SK-N-SH treated with all-trans-retinoic acid at 6 μM for 48 hours (cell line): ENCODE measurements at regions not wholly inside any gene's neighbourhood (a gene's known extent, or its start where the extent isn't known, plus 50 kb on each side); places are given as distances from the start of the nearest gene placed in this dataset.

Experiments
- ATAC-seq: fragments of 200-7000 bp; cut with Tn5 transposase; 3 replicates; pipeline ENCODE4 v1.9.1; 2020; ENCODE audit warnings: mild to moderate bottlenecking, moderate library complexity
- ARNTL ChIP-seq: fragments of 450-650 bp; formaldehyde crosslinking; IDR thresholded peaks from 2 replicates; pipeline ENCODE4 v1.5.0; 2020; ENCODE audit warnings: low read depth, mild to moderate bottlenecking, moderate library complexity, borderline replicate concordance
- BACH2 ChIP-seq: fragments of 250-450 bp; sonication (Bioruptor Pico); IDR thresholded peaks from 2 replicates; pipeline ENCODE4 v1.9.0; 2021; ENCODE audit warnings: mild to moderate bottlenecking, borderline replicate concordance
- CSDC2 ChIP-seq: fragments of 250-450 bp; sonication (Bioruptor Pico); IDR thresholded peaks from 2 replicates; pipeline ENCODE4 v1.5.0; 2020; ENCODE audit warnings: mild to moderate bottlenecking, moderate library complexity
- ESRRG ChIP-seq: fragments of 250-450 bp; sonication (Bioruptor Pico); IDR thresholded peaks from 2 replicates; pipeline ENCODE4 v1.6.1; 2021; ENCODE audit warnings: mild to moderate bottlenecking
- OSR1 ChIP-seq: fragments of 250-450 bp; sonication (Bioruptor Pico); IDR thresholded peaks from 2 replicates; pipeline ENCODE4 v1.8.0; 2022; ENCODE audit warnings: moderate library complexity, mild to moderate bottlenecking, inconsistent platforms
- PPARA ChIP-seq: fragments of 250-450 bp; sonication (Bioruptor Pico); IDR thresholded peaks from 2 replicates; pipeline ENCODE4 v1.5.0; 2020; ENCODE audit warnings: mild to moderate bottlenecking, borderline replicate concordance
- RARB ChIP-seq: fragments of 250-450 bp; sonication (Bioruptor Pico); IDR thresholded peaks from 2 replicates; pipeline ENCODE4 v1.8.0; 2021; ENCODE audit warnings: mild to moderate bottlenecking, moderate library complexity
- SNAI2 ChIP-seq: fragments of 250-450 bp; sonication (Bioruptor Pico); IDR thresholded peaks from 2 replicates; pipeline ENCODE4 v1.5.0; 2020; ENCODE audit warnings: mild to moderate bottlenecking, moderate library complexity
- TCF4 ChIP-seq: fragments of 250-450 bp; sonication (Bioruptor Pico); IDR thresholded peaks from 2 replicates; pipeline ENCODE4 v1.8.0; 2021; ENCODE audit warnings: mild to moderate bottlenecking, moderate library complexity, borderline replicate concordance
- ZC3H10 ChIP-seq: fragments of 250-450 bp; sonication (Bioruptor Pico); IDR thresholded peaks from 2 replicates; pipeline ENCODE4 v1.5.1; 2021; ENCODE audit warnings: mild to moderate bottlenecking, moderate library complexity
- ZFP3 ChIP-seq: fragments of 250-450 bp; sonication (Bioruptor Pico); IDR thresholded peaks from 2 replicates; pipeline ENCODE4 v1.5.0; 2020; ENCODE audit warnings: mild to moderate bottlenecking, moderate library complexity
- ZFP30 ChIP-seq: fragments of 450-650 bp; formaldehyde crosslinking; IDR thresholded peaks from 2 replicates; pipeline ENCODE4 v1.5.0; 2022; ENCODE audit warnings: mild to moderate bottlenecking, moderate library complexity
- ZNF565 ChIP-seq: fragments of 450-650 bp; formaldehyde crosslinking; conservative IDR thresholded peaks from 2 replicates; pipeline ENCODE4 v1.5.0; 2020; ENCODE audit warnings: low read depth, mild to moderate bottlenecking, moderate library complexity
- ZNF70 ChIP-seq: fragments of 450-650 bp; formaldehyde crosslinking; IDR thresholded peaks from 2 replicates; pipeline ENCODE4 v1.5.0; 2020; ENCODE audit warnings: mild to moderate bottlenecking, moderate library complexity
- ZNF8 ChIP-seq: fragments of 450-650 bp; formaldehyde crosslinking; IDR thresholded peaks from 2 replicates; pipeline ENCODE4 v1.5.0; 2020; ENCODE audit warnings: mild to moderate bottlenecking, moderate library complexity
- TF ChIP-seq, protein P1 (sequence below): fragments of 250-450 bp; sonication (Bioruptor Pico); IDR thresholded peaks from 2 replicates; pipeline ENCODE4 v1.5.1; 2021; ENCODE audit warnings: mild to moderate bottlenecking, moderate library complexity
- TF ChIP-seq, protein P2 (sequence below): fragments of 250-450 bp; sonication (Bioruptor Pico); IDR thresholded peaks from 2 replicates; pipeline ENCODE4 v1.8.0; 2021; ENCODE audit warnings: low read depth, mild to moderate bottlenecking, moderate library complexity, borderline replicate concordance
- TF ChIP-seq, protein P3 (sequence below): fragments of 250-450 bp; sonication (Bioruptor Pico); IDR thresholded peaks from 2 replicates; pipeline ENCODE4 v1.5.1; 2020; ENCODE audit warnings: low read depth, mild to moderate bottlenecking, moderate library complexity
- TF ChIP-seq, protein P4 (sequence below): fragments of 250-450 bp; sonication (Bioruptor Pico); IDR thresholded peaks from 2 replicates; pipeline ENCODE4 v1.8.0; 2020; ENCODE audit warnings: mild to moderate bottlenecking, moderate library complexity, borderline replicate concordance

DNA sequence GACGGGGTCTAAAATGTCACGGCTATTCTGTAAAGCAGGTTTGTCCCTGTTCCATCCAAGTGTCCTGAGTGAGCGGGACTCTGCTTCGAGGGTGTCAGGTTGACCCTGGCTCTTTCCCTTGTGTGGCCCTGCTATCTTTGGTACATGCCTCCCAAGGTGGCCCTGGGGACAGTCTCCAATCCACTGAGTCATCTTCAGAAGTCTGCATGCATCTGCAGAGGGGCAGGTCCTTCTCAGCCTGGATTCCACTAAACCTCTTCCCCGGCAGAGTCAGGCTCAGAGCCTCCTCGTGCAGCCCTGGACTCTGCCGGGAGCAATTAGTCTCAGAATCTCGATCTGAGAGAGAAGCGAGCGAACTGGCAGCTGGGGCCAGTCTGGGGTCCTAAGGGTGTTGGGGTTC, 50.1 kb upstream of the KCNJ15 start:
- ATAC-seq = no peak
- TF ChIP-seq ZFP30 (CRISPR knock-in tag) = no peak
- TF ChIP-seq, protein P1, sequence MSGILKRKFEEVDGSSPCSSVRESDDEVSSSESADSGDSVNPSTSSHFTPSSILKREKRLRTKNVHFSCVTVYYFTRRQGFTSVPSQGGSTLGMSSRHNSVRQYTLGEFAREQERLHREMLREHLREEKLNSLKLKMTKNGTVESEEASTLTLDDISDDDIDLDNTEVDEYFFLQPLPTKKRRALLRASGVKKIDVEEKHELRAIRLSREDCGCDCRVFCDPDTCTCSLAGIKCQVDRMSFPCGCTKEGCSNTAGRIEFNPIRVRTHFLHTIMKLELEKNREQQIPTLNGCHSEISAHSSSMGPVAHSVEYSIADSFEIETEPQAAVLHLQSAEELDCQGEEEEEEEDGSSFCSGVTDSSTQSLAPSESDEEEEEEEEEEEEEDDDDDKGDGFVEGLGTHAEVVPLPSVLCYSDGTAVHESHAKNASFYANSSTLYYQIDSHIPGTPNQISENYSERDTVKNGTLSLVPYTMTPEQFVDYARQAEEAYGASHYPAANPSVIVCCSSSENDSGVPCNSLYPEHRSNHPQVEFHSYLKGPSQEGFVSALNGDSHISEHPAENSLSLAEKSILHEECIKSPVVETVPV (CRISPR knock-in tag) = no peak
- no peak for TF ChIP-seq TCF4 (CRISPR knock-in tag)
- TF ChIP-seq ARNTL (CRISPR knock-in tag) = no peak
- TF ChIP-seq ZNF565 (CRISPR knock-in tag) = no peak
- TF ChIP-seq, protein P2, sequence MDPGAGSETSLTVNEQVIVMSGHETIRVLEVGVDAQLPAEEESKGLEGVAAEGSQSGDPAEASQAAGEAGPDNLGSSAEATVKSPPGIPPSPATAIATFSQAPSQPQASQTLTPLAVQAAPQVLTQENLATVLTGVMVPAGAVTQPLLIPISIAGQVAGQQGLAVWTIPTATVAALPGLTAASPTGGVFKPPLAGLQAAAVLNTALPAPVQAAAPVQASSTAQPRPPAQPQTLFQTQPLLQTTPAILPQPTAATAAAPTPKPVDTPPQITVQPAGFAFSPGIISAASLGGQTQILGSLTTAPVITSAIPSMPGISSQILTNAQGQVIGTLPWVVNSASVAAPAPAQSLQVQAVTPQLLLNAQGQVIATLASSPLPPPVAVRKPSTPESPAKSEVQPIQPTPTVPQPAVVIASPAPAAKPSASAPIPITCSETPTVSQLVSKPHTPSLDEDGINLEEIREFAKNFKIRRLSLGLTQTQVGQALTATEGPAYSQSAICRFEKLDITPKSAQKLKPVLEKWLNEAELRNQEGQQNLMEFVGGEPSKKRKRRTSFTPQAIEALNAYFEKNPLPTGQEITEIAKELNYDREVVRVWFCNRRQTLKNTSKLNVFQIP (CRISPR knock-in tag) = no peak
- TF ChIP-seq ESRRG (CRISPR knock-in tag) = no peak
- no peak for TF ChIP-seq SNAI2 (CRISPR knock-in tag)
- TF ChIP-seq CSDC2 (CRISPR knock-in tag) = no peak
- TF ChIP-seq, protein P3, sequence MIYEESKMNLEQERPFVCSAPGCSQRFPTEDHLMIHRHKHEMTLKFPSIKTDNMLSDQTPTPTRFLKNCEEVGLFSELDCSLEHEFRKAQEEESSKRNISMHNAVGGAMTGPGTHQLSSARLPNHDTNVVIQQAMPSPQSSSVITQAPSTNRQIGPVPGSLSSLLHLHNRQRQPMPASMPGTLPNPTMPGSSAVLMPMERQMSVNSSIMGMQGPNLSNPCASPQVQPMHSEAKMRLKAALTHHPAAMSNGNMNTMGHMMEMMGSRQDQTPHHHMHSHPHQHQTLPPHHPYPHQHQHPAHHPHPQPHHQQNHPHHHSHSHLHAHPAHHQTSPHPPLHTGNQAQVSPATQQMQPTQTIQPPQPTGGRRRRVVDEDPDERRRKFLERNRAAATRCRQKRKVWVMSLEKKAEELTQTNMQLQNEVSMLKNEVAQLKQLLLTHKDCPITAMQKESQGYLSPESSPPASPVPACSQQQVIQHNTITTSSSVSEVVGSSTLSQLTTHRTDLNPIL (CRISPR knock-in tag) = no peak
- no peak for TF ChIP-seq ZFP3 (CRISPR knock-in tag)
- TF ChIP-seq ZC3H10 (CRISPR knock-in tag) = no peak
- no peak for TF ChIP-seq OSR1
- TF ChIP-seq ZNF70 = no peak
- no peak for TF ChIP-seq PPARA (CRISPR knock-in tag)
- TF ChIP-seq ZNF8 (CRISPR knock-in tag) = no peak
- TF ChIP-seq, protein P4, sequence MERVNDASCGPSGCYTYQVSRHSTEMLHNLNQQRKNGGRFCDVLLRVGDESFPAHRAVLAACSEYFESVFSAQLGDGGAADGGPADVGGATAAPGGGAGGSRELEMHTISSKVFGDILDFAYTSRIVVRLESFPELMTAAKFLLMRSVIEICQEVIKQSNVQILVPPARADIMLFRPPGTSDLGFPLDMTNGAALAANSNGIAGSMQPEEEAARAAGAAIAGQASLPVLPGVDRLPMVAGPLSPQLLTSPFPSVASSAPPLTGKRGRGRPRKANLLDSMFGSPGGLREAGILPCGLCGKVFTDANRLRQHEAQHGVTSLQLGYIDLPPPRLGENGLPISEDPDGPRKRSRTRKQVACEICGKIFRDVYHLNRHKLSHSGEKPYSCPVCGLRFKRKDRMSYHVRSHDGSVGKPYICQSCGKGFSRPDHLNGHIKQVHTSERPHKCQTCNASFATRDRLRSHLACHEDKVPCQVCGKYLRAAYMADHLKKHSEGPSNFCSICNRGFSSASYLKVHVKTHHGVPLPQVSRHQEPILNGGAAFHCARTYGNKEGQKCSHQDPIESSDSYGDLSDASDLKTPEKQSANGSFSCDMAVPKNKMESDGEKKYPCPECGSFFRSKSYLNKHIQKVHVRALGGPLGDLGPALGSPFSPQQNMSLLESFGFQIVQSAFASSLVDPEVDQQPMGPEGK (CRISPR knock-in tag) = no peak
- TF ChIP-seq BACH2 (CRISPR knock-in tag) = no peak
- TF ChIP-seq RARB (CRISPR knock-in tag) = no peak
